Liver (tissue), 3 donors: ENCODE measurements at regions not wholly inside any gene's neighbourhood (a gene's known extent, or its start where the extent isn't known, plus 50 kb on each side); places are given as distances from the start of the nearest gene placed in this dataset.

Experiments used
- FOXA1 ChIP-seq: IDR thresholded peaks from 2 replicates; pipeline ENCODE4 v1.6.1; 2016; ENCODE audit warnings: antibody characterized with exemption
- GABPA ChIP-seq, 2 donors: IDR thresholded peaks in 1 of 2; conservative IDR thresholded peaks in 1 of 2; 2 replicates each; pipeline ENCODE4 v1.6.1; 2016; ENCODE audit warnings: antibody characterized with exemption in 2 of 2, mild to moderate bottlenecking in 1 of 2, moderate library complexity in 1 of 2
- HNF4A ChIP-seq, 2 donors: conservative IDR thresholded peaks; 2 replicates each; pipeline ENCODE4 v1.6.1; 2016; ENCODE audit warnings: antibody characterized with exemption in 2 of 2, mild to moderate bottlenecking in 2 of 2
- JUND ChIP-seq, 2 donors: IDR thresholded peaks; 2 replicates each; pipeline ENCODE4 v1.6.1; 2016; ENCODE audit warnings: antibody characterized with exemption in 2 of 2
- RAD21 ChIP-seq, 2 donors: IDR thresholded peaks; 2 replicates each; pipeline ENCODE4 v1.6.1; 2016; ENCODE audit warnings: antibody characterized with exemption in 2 of 2, mild to moderate bottlenecking in 2 of 2
- REST ChIP-seq: IDR thresholded peaks from 2 replicates; pipeline ENCODE4 v1.6.1; 2016; ENCODE audit warnings: antibody characterized with exemption, mild to moderate bottlenecking
- SP1 ChIP-seq: IDR thresholded peaks from 2 replicates; pipeline ENCODE4 v1.6.1; 2018; ENCODE audit warnings: antibody characterized with exemption, mild to moderate bottlenecking
- TAF1 ChIP-seq: conservative IDR thresholded peaks from 2 replicates; pipeline ENCODE4 v1.6.1; 2016; ENCODE audit warnings: antibody characterized with exemption, mild to moderate bottlenecking
- YY1 ChIP-seq: IDR thresholded peaks from 2 replicates; pipeline ENCODE4 v1.6.1; 2016; ENCODE audit warnings: antibody characterized with exemption, mild to moderate bottlenecking
- TF ChIP-seq, protein P1 (sequence below): fragments of 150-350 bp; IDR thresholded peaks from 2 replicates; pipeline ENCODE4 v1.5.1; 2017; ENCODE audit warnings: improper control_type of control experiment, low read depth, low read length; ENCODE audit not compliant: missing input control
- donor health status: healthy.
- donor health status: healthy.

DNA sequence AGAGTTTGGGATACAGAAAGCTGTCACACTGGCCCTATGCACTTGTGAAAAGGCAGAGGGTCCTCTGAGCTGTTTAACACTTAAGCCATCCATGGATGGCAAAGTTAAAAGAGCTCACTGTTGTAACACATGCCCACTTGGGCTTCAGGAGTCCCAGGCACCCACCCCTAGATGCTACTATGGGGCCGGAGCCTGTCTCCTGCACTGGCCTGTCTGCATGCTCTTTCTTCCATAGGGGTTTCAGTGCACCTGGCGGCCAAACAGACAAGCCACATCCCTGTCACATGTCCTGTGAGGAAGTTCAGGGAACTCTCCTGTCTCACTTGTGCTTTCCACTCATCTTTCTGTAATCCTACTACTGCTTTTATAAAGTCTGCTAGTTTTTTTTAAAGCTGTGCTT lies 2586.0 kb downstream of the PCDH7 start:
- TF ChIP-seq GABPA (IDR thresholded peaks at IDR 0.05 in 1 of 2, conservative IDR thresholded peaks at IDR 0.05 in 1 of 2) (no peak), FOXA1 (no peak), SP1 (no peak), RAD21 (IDR thresholded peaks at IDR 0.05) (no peak), JUND (IDR thresholded peaks at IDR 0.05) (no peak), YY1 (no peak), HNF4A (conservative IDR thresholded peaks at IDR 0.05) (no peak), REST (no peak), TAF1 (no peak)
- TF ChIP-seq, protein P1, sequence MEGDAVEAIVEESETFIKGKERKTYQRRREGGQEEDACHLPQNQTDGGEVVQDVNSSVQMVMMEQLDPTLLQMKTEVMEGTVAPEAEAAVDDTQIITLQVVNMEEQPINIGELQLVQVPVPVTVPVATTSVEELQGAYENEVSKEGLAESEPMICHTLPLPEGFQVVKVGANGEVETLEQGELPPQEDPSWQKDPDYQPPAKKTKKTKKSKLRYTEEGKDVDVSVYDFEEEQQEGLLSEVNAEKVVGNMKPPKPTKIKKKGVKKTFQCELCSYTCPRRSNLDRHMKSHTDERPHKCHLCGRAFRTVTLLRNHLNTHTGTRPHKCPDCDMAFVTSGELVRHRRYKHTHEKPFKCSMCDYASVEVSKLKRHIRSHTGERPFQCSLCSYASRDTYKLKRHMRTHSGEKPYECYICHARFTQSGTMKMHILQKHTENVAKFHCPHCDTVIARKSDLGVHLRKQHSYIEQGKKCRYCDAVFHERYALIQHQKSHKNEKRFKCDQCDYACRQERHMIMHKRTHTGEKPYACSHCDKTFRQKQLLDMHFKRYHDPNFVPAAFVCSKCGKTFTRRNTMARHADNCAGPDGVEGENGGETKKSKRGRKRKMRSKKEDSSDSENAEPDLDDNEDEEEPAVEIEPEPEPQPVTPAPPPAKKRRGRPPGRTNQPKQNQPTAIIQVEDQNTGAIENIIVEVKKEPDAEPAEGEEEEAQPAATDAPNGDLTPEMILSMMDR: no peak
